ENCODE measurements at regions not wholly inside any gene's neighbourhood (a gene's known extent, or its start where the extent isn't known, plus 50 kb on each side); places are given as distances from the start of the nearest gene placed in this dataset.

DNA sequence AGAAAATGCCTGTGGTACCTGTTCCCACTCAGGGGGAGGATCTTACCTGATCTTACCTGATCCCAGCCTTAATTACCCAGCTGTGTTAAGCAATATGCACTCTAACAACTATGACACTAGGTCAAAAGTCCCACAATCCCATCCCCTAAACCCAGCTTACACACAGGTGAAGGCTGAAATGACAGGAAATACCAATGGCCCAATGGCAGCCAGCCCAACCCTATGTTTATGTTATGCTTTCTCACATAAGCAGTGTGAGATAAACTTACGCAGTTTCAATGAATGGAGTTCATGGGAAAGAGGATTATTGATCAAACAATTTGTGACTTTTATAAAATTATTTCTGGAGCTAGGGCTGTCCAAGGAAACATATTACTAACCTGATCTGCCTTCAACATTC lies 91.9 kb downstream of the GPAM start:
- Histone ChIP-seq H3K79me2 (ENCODE audit: low read depth) (no peaks in the 10 kb centered on the region), H3K27me3 (ENCODE audit: insufficient read depth, low read depth) (peaks cover 25% of the 10 kb centered on the region; the same call in 1 of the 2 replicates), H3K9me3 (ENCODE audit: insufficient read depth, low read depth) (no peaks in the 10 kb centered on the region), H3K27ac (no peak overlapping the region), H3K4me1 (replicated peaks; ENCODE audit: insufficient read depth) (no peaks in the 10 kb centered on the region), H3K9me2 (ENCODE audit: insufficient read depth) (no peaks in the 10 kb centered on the region), H2AFZ (no peak overlapping the region), H4K20me1 (ENCODE audit: insufficient read depth) (no peaks in the 10 kb centered on the region), H3K36me3 (ENCODE audit: low read depth) (no peaks in the 10 kb centered on the region), H3F3A (ENCODE audit: insufficient read depth, low read depth) (no peaks in the 10 kb centered on the region), H3K4me3 (no peak overlapping the region), H3K4me2 (no peak overlapping the region)
- ChIA-PET CTCF (no interaction called here), POLR2A (ENCODE audit: unreplicated experiment) (no interaction called here)
- no TSS peak for BruUV-seq (replicated peaks)
- no peak for DNase-seq
- intact Hi-C loops (cut with micrococcal nuclease; ENCODE audit: unreplicated experiment) = no loop called here
- TF ChIP-seq EZH2 (IDR thresholded peaks at IDR 0.05; ENCODE audit: low read depth) = no peak
- TF ChIP-seq, protein P1, sequence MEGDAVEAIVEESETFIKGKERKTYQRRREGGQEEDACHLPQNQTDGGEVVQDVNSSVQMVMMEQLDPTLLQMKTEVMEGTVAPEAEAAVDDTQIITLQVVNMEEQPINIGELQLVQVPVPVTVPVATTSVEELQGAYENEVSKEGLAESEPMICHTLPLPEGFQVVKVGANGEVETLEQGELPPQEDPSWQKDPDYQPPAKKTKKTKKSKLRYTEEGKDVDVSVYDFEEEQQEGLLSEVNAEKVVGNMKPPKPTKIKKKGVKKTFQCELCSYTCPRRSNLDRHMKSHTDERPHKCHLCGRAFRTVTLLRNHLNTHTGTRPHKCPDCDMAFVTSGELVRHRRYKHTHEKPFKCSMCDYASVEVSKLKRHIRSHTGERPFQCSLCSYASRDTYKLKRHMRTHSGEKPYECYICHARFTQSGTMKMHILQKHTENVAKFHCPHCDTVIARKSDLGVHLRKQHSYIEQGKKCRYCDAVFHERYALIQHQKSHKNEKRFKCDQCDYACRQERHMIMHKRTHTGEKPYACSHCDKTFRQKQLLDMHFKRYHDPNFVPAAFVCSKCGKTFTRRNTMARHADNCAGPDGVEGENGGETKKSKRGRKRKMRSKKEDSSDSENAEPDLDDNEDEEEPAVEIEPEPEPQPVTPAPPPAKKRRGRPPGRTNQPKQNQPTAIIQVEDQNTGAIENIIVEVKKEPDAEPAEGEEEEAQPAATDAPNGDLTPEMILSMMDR (conservative IDR thresholded peaks at IDR 0.05) = no peak

DNA sequence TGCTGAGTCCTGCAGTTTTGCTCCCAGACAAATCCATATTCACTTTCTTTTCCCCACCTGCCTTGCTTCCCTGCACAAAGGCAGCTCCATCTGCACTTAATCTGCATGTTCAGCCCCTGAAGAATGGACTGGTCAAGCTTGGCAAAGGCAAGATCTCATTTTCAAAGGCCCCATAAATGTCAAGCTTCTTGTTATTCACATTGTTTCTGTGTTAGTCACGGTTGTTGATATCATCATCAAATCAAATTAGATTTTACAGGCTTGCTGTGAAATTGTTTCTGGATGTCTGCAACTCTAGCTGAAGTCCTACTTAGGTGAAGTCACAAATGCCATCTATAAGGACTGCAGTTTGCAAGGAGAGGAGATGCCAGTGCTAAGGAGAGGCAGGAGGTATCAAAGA lies 91.0 kb downstream of the GPAM start:
- Histone ChIP-seq H3K9me3 (ENCODE audit: insufficient read depth, low read depth) (no peaks in the 10 kb centered on the region), H3K9me2 (ENCODE audit: insufficient read depth) (no peaks in the 10 kb centered on the region), H3K4me3 (no peak overlapping the region), H3K27me3 (ENCODE audit: insufficient read depth, low read depth) (peaks cover 20% of the 10 kb centered on the region; the same call in 1 of the 2 replicates), H3K36me3 (ENCODE audit: low read depth) (no peaks in the 10 kb centered on the region), H3K4me2 (no peak overlapping the region), H3K4me1 (replicated peaks; ENCODE audit: insufficient read depth) (no peaks in the 10 kb centered on the region), H3K79me2 (ENCODE audit: low read depth) (no peaks in the 10 kb centered on the region), H2AFZ (no peak overlapping the region), H4K20me1 (ENCODE audit: insufficient read depth) (no peaks in the 10 kb centered on the region), H3F3A (ENCODE audit: insufficient read depth, low read depth) (no peaks in the 10 kb centered on the region), H3K27ac (no peak overlapping the region)
- no TSS peak for BruUV-seq (replicated peaks)
- ChIA-PET CTCF (no interaction called here), POLR2A (ENCODE audit: unreplicated experiment) (no interaction called here)
- DNase-seq = no peak
- TF ChIP-seq, protein P1 (conservative IDR thresholded peaks at IDR 0.05) = no peak
- no peak for TF ChIP-seq EZH2 (IDR thresholded peaks at IDR 0.05; ENCODE audit: low read depth)
- intact Hi-C loops (cut with micrococcal nuclease; ENCODE audit: unreplicated experiment) = no loop called here

DNA sequence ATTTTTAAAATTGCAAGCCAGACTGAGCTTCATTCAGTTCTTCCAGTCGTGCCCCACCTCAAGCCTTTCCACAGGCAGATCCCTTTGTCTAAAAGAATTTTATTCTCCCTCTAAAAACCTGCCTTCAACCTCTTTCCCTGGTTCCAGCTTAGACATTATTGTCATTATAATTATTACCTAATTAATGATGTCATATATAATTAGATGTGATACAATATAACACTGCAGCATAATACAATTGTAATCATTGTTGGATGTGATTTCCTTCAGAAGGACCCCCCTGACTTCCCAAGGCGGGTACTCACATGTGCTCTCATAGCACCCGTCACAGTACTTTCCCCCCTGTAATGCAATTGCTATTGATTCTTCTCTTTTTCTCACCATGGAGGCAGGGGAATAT lies 88.6 kb downstream of the GPAM start:
- Histone ChIP-seq H3K9me2 (ENCODE audit: insufficient read depth) (no peaks in the 10 kb centered on the region), H3K9me3 (ENCODE audit: insufficient read depth, low read depth) (no peaks in the 10 kb centered on the region), H3K4me2 (no peak overlapping the region), H3K27me3 (ENCODE audit: insufficient read depth, low read depth) (peaks cover 3% of the 10 kb centered on the region; the same call in 1 of the 2 replicates), H3K4me1 (replicated peaks; ENCODE audit: insufficient read depth) (no peaks in the 10 kb centered on the region), H3K79me2 (ENCODE audit: low read depth) (no peaks in the 10 kb centered on the region), H2AFZ (no peak overlapping the region), H3K27ac (no peak overlapping the region), H3K4me3 (no peak overlapping the region), H4K20me1 (ENCODE audit: insufficient read depth) (no peaks in the 10 kb centered on the region), H3K36me3 (ENCODE audit: low read depth) (no peaks in the 10 kb centered on the region), H3F3A (ENCODE audit: insufficient read depth, low read depth) (no peaks in the 10 kb centered on the region)
- intact Hi-C loops (cut with micrococcal nuclease; ENCODE audit: unreplicated experiment) = no loop called here
- CTCF ChIA-PET = no interaction called here
- TF ChIP-seq, protein P1 (conservative IDR thresholded peaks at IDR 0.05) = no peak
- TF ChIP-seq EZH2 (IDR thresholded peaks at IDR 0.05; ENCODE audit: low read depth) = no peak
- POLR2A ChIA-PET (ENCODE audit: unreplicated experiment) = no interaction called here
- no TSS peak for BruUV-seq (replicated peaks)
- DNase-seq = no peak
